HepG2 (cell line): ENCODE measurements at regions not wholly inside any gene's neighbourhood (a gene's known extent, or its start where the extent isn't known, plus 50 kb on each side); places are given as distances from the start of the nearest gene placed in this dataset.

ENCODE experiments used
- ATAC-seq: fragments of 200-7000 bp; cut with Tn5 transposase; 3 replicates; pipeline ENCODE4 v1.9.1; 2020; ENCODE audit warnings: mild to moderate bottlenecking, moderate library complexity
- BruUV-seq: library from RNA; stranded (reverse); fragments of 400-500 nt; replicated peaks from 2 replicates; lab custom pipeline; 2021; lab: Mats Ljungman, UMichigan
- CTCF ChIA-PET: fragments of 300-600 bp; formaldehyde crosslinking; extraction: SDS; loops from one replicate; lab custom pipeline; 2021; ENCODE audit warnings: low total read pairs, inconsistent platforms, low intra/inter-chr PET ratio; lab: Yijun Ruan, JAX
- POLR2A ChIA-PET: fragments of 350-600 bp; sonication (Branson Sonifier 250); formaldehyde crosslinking; loops from one replicate; lab custom pipeline; 2020; ENCODE audit warnings: antibody characterized with exemption, inconsistent platforms; lab: Yijun Ruan, JAX
- DNase-seq: peaks from one replicate; pipeline ENCODE4 v3.0.0-alpha.2; 2015; ENCODE audit warnings: low spot score
- FAIRE-seq: peaks from 3 replicates; lab custom pipeline; 2011; peaks lifted over from hg19 to GRCh38; lab: Jason Lieb, UNC
- H2AFZ ChIP-seq: one replicate; pipeline ENCODE4 v1.6.1; 2011; ENCODE audit warnings: low read length, inconsistent platforms
- H3K27ac ChIP-seq: fragments of 300-600 bp; 3 replicates; pipeline ENCODE4 v1.8.0; 2011; ENCODE audit warnings: mixed run types, mild to moderate bottlenecking, mixed read lengths, low read length, inconsistent platforms; ENCODE audit not compliant: insufficient read depth; ENCODE audit errors: extremely low read length
- H3K27me3 ChIP-seq, 2 experiments: fragments of 200-600 bp in 1 of 2; 2 replicates in 1 of 2; 3 replicates in 1 of 2; pipeline versions ENCODE4 v1.6.0 to v1.8.0; 2011; ENCODE audit warnings: low read length in 2 of 2, mild to moderate bottlenecking in 2 of 2, moderate library complexity in 2 of 2, inconsistent platforms in 1 of 2; ENCODE audit not compliant: insufficient read depth in 2 of 2, control insufficient read depth in 1 of 2
- H3K36me3 ChIP-seq, 2 experiments: fragments of 200-600 bp in 1 of 2; replicated peaks in 1 of 2; 2 replicates in 1 of 2; 3 replicates in 1 of 2; pipeline versions ENCODE4 v1.5.1 to v1.8.0; 2011; ENCODE audit warnings: low read length in 2 of 2, inconsistent platforms in 1 of 2; ENCODE audit not compliant: insufficient read depth in 2 of 2, control insufficient read depth in 1 of 2
- H3K4me1 ChIP-seq: 2 replicates; pipeline ENCODE4 v1.5.1; 2012; ENCODE audit warnings: low read length, inconsistent platforms; ENCODE audit not compliant: insufficient read depth
- H3K4me2 ChIP-seq: 2 replicates; pipeline ENCODE4 v1.6.0; 2011; ENCODE audit warnings: low read depth, low read length, inconsistent platforms
- H3K4me3 ChIP-seq, 3 experiments: fragments of 200-600 bp in 1 of 3; sonication (generic), shearing (Covaris generic) in 1 of 3; replicated peaks in 1 of 3; 2 replicates each; pipeline ENCODE4 v1.5.1; 2011 to 2016; ENCODE audit warnings: low read length in 3 of 3, inconsistent platforms in 2 of 3, low read depth in 2 of 3, mild to moderate bottlenecking in 2 of 3, control low read depth in 1 of 3, mixed read lengths in 1 of 3; ENCODE audit not compliant: insufficient read depth in 1 of 3
- H3K79me2 ChIP-seq: one replicate; pipeline ENCODE4 v1.6.1; 2011; ENCODE audit warnings: low read length, inconsistent platforms; ENCODE audit not compliant: insufficient read depth
- H3K9ac ChIP-seq: 2 replicates; pipeline ENCODE4 v1.6.0; 2011; ENCODE audit warnings: mild to moderate bottlenecking, low read depth, low read length, inconsistent platforms; ENCODE audit not compliant: insufficient read depth
- H3K9me3 ChIP-seq: 2 replicates; pipeline ENCODE4 v1.5.1; 2012; ENCODE audit warnings: mild to moderate bottlenecking, low read length
- H4K20me1 ChIP-seq: 2 replicates; pipeline ENCODE4 v1.6.0; 2011; ENCODE audit warnings: inconsistent platforms, mild to moderate bottlenecking, low read length, moderate library complexity; ENCODE audit not compliant: insufficient read depth
- ADNP ChIP-seq: sonication (generic); formaldehyde crosslinking; IDR thresholded peaks from 2 replicates; pipeline ENCODE4 v1.4.0; 2020; ENCODE audit warnings: missing genetic modification reagents
- BRCA1 ChIP-seq: sonication (generic); formaldehyde crosslinking; IDR thresholded peaks from 2 replicates; pipeline ENCODE4 v1.4.0; 2020; ENCODE audit warnings: missing genetic modification reagents
- EP300 ChIP-seq, 3 experiments: sonication (generic) in 1 of 3; formaldehyde crosslinking in 1 of 3; IDR thresholded peaks; 2 replicates each; pipeline versions ENCODE4 v1.5.1 to v1.6.1; 2011 to 2020; ENCODE audit warnings: low read depth in 2 of 3, low read length in 2 of 3, borderline replicate concordance in 1 of 3, improper control_type of control experiment in 1 of 3, mild to moderate bottlenecking in 1 of 3, missing genetic modification reagents in 1 of 3, moderate library complexity in 1 of 3
- HMGXB4 ChIP-seq, 2 experiments: sonication (generic) in 1 of 2; formaldehyde crosslinking in 1 of 2; IDR thresholded peaks; 2 replicates each; pipeline versions ENCODE4 v1.4.0 to v1.6.1; 2018 to 2020; ENCODE audit warnings: missing genetic modification reagents in 2 of 2, borderline replicate concordance in 1 of 2, low read depth in 1 of 2, mild to moderate bottlenecking in 1 of 2, missing biosample characterization in 1 of 2
- KAT2B ChIP-seq: fragments of 150-350 bp; IDR thresholded peaks from 2 replicates; pipeline ENCODE4 v1.6.1; 2014; ENCODE audit warnings: low read depth, low read length, borderline replicate concordance
- MATR3 ChIP-seq: sonication (generic); formaldehyde crosslinking; IDR thresholded peaks from 2 replicates; pipeline ENCODE4 v1.4.0; 2020; ENCODE audit warnings: missing genetic modification reagents
- SMAD1 ChIP-seq: sonication (generic); formaldehyde crosslinking; IDR thresholded peaks from 2 replicates; pipeline ENCODE4 v1.4.0; 2020; ENCODE audit warnings: missing genetic modification reagents, low read depth, mild to moderate bottlenecking, borderline replicate concordance
- ZNF251 ChIP-seq: sonication (generic); formaldehyde crosslinking; IDR thresholded peaks from 2 replicates; pipeline ENCODE4 v1.9.0; 2021; ENCODE audit warnings: mild to moderate bottlenecking, missing genetic modification reagents
- ZNF570 ChIP-seq: sonication (generic); formaldehyde crosslinking; IDR thresholded peaks from 2 replicates; pipeline ENCODE4 v1.4.0; 2020; ENCODE audit warnings: mild to moderate bottlenecking, missing genetic modification reagents, borderline replicate concordance
- ZNF766 ChIP-seq: sonication (generic); formaldehyde crosslinking; IDR thresholded peaks from 2 replicates; pipeline ENCODE4 v1.5.0; 2020; ENCODE audit warnings: missing genetic modification reagents, borderline replicate concordance
- ZNF773 ChIP-seq: sonication (generic); formaldehyde crosslinking; IDR thresholded peaks from 2 replicates; pipeline ENCODE4 v1.4.0; 2020; ENCODE audit warnings: missing genetic modification reagents, borderline replicate concordance
- ZNF776 ChIP-seq: sonication (generic); formaldehyde crosslinking; IDR thresholded peaks from 2 replicates; pipeline ENCODE4 v1.4.0; 2020; ENCODE audit warnings: mild to moderate bottlenecking, missing genetic modification reagents
- ZNF841 ChIP-seq: sonication (generic); formaldehyde crosslinking; IDR thresholded peaks from 2 replicates; pipeline ENCODE4 v1.8.1; 2023; ENCODE audit warnings: missing genetic modification reagents, borderline replicate concordance
- WGBS: methylation state at CpG from one replicate; pipeline ENCODE4 v1.1.6; 2017; ENCODE audit warnings: low lambda C conversion rate; 5-methylcytosine and 5-hydroxymethylcytosine counted together
- in situ Hi-C: cut with HindIII; loops from 2 replicates; pipeline ENCODE4 v1.10.0; 2017; ENCODE audit warnings: low pct_unique_long_range_greater_than_20kb; ENCODE audit not compliant: extremely low pct_ligation_motif_present
- intact Hi-C: fragments of 100-400 bp; cut with micrococcal nuclease; formaldehyde crosslinking; loops from one replicate; pipeline ENCODE4 v1.10.0; 2022; ENCODE audit not compliant: unreplicated experiment
- TF ChIP-seq, protein P1 (sequence below): sonication (generic); formaldehyde crosslinking; IDR thresholded peaks from 2 replicates; pipeline ENCODE4 v1.9.0; 2022; ENCODE audit warnings: low read depth, missing genetic modification reagents
- TF ChIP-seq, protein P2 (sequence below): sonication (generic); formaldehyde crosslinking; IDR thresholded peaks from 2 replicates; pipeline ENCODE4 v1.4.0; 2020; ENCODE audit warnings: missing genetic modification reagents
- TF ChIP-seq, protein P3 (sequence below): sonication (generic); formaldehyde crosslinking; IDR thresholded peaks from 2 replicates; pipeline ENCODE4 v1.5.0; 2020; ENCODE audit warnings: missing genetic modification reagents

DNA sequence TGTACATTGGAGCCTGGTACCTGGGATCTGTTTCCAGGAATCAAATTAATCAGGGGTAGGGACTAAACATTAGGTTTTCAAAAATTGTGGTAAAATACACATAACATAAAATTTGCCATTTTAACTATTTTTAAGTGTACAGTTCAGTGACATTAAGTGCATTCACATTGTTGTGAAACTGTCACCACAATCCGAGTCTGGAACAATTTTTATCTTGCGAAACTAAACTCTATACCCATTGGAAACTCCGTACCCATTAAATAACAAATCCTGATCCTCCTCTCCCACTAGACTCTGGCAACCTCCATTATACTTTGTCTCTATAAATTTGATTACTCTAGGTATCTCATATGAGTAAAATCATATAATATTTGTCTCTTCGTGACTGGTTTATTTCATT, 486.2 kb downstream of the GADD45G start (continued):
- TF ChIP-seq HMGXB4 (CRISPR knock-in tag; IDR thresholded peaks at IDR 0.05; ENCODE audit: borderline replicate concordance in 1 of 2, low read depth in 1 of 2) (no peak), ZNF841 (CRISPR knock-in tag) (no peak), MATR3 (CRISPR knock-in tag) (no peak), KAT2B (no peak), ZNF776 (no peak), ADNP (CRISPR knock-in tag) (no peak)
- TF ChIP-seq, protein P1, sequence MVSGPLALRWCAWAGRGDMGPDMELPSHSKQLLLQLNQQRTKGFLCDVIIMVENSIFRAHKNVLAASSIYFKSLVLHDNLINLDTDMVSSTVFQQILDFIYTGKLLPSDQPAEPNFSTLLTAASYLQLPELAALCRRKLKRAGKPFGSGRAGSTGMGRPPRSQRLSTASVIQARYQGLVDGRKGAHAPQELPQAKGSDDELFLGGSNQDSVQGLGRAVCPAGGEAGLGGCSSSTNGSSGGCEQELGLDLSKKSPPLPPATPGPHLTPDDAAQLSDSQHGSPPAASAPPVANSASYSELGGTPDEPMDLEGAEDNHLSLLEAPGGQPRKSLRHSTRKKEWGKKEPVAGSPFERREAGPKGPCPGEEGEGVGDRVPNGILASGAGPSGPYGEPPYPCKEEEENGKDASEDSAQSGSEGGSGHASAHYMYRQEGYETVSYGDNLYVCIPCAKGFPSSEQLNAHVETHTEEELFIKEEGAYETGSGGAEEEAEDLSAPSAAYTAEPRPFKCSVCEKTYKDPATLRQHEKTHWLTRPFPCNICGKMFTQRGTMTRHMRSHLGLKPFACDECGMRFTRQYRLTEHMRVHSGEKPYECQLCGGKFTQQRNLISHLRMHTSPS (CRISPR knock-in tag): no peak

- CTCF ChIA-PET: no interaction called here
- TF ChIP-seq, protein P2, sequence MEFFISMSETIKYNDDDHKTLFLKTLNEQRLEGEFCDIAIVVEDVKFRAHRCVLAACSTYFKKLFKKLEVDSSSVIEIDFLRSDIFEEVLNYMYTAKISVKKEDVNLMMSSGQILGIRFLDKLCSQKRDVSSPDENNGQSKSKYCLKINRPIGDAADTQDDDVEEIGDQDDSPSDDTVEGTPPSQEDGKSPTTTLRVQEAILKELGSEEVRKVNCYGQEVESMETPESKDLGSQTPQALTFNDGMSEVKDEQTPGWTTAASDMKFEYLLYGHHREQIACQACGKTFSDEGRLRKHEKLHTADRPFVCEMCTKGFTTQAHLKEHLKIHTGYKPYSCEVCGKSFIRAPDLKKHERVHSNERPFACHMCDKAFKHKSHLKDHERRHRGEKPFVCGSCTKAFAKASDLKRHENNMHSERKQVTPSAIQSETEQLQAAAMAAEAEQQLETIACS (CRISPR knock-in tag): no peak
- TF ChIP-seq EP300 (IDR thresholded peaks at IDR 0.05; ENCODE audit: low read depth in 2 of 2, low read length in 2 of 2) (no peak), EP300 (CRISPR knock-in tag; IDR thresholded peaks at IDR 0.05; ENCODE audit: borderline replicate concordance) (no peak), SMAD1 (no peak), ZNF570 (CRISPR knock-in tag) (no peak), ZNF773 (no peak), ZNF251 (no peak), ZNF766 (CRISPR knock-in tag) (no peak), BRCA1 (CRISPR knock-in tag) (no peak)
- TF ChIP-seq, protein P3, sequence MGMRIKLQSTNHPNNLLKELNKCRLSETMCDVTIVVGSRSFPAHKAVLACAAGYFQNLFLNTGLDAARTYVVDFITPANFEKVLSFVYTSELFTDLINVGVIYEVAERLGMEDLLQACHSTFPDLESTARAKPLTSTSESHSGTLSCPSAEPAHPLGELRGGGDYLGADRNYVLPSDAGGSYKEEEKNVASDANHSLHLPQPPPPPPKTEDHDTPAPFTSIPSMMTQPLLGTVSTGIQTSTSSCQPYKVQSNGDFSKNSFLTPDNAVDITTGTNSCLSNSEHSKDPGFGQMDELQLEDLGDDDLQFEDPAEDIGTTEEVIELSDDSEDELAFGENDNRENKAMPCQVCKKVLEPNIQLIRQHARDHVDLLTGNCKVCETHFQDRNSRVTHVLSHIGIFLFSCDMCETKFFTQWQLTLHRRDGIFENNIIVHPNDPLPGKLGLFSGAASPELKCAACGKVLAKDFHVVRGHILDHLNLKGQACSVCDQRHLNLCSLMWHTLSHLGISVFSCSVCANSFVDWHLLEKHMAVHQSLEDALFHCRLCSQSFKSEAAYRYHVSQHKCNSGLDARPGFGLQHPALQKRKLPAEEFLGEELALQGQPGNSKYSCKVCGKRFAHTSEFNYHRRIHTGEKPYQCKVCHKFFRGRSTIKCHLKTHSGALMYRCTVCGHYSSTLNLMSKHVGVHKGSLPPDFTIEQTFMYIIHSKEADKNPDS (CRISPR knock-in tag): no peak
These were observed 487.7 kb downstream of the GADD45G start for GRCh38 chr9:90092508-90092907.

More at GRCh38 chr9:90092508-90092907, 487.7 kb downstream of the GADD45G start:
- no TSS peak for BruUV-seq
- in situ Hi-C loops (loop anchor here (10.0 kb wide), 1 partner anchor 178 kb away; no protein-coding TSS in a partner anchor), intact Hi-C loops (no loop called here)
- no peaks in the 10 kb centered on the region for H3K79me2 ChIP-seq
- peaks cover 1 to 7% of the 10 kb centered on the region in 2 experiments; a peak in 3 of 5 replicates for H3K27me3 ChIP-seq
- DNase-seq (no peak), FAIRE-seq (no peak), ATAC-seq (no peak)
- H3K27ac ChIP-seq: no peak overlapping the region
- no peak overlapping the region for H2AFZ ChIP-seq
- H3K4me1 ChIP-seq: no peaks in the 10 kb centered on the region
- POLR2A ChIA-PET: no interaction called here
- no peak overlapping the region for H3K4me2 ChIP-seq
- no peak overlapping the region for H3K9ac ChIP-seq
- WGBS: 71% methylated on average over 2 of the region's 4 CpGs
- H3K9me3 ChIP-seq: no peaks in the 10 kb centered on the region
- no peaks in the 10 kb centered on the region for H3K36me3 ChIP-seq
- no peak overlapping the region for H3K4me3 ChIP-seq
- H4K20me1 ChIP-seq: no peaks in the 10 kb centered on the region
